ENCODE measurements at regions not wholly inside any gene's neighbourhood (a gene's known extent, or its start where the extent isn't known, plus 50 kb on each side); places are given as distances from the start of the nearest gene placed in this dataset.

- DNase-seq (ENCODE audit: low read depth), result peak; percentile 23
These were observed 158.9 kb downstream of the KLF6 start for GRCh38 chr10:3625959-3626751.

DNA sequence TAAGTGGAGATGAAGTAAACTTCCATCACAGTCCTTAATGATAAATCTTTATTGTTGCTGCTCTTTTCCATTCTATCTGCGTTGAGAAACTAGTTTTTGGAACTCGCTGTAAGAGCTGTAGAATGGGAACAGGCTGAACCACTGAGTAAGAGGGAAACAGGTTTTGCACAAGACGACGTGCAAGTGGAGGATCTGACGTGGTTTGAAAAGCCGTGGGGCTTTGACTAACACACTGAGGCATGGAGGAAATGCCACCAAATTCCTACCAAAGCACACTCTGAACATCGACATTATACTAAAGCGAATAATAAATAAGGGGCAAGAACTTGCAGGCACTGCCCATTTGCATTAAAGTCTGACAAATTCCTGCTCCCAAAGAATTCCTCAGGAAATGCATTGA lies 160.6 kb downstream of the KLF6 start:
- DNase-seq (ENCODE audit: low read depth), result peak; percentile 28

DNA sequence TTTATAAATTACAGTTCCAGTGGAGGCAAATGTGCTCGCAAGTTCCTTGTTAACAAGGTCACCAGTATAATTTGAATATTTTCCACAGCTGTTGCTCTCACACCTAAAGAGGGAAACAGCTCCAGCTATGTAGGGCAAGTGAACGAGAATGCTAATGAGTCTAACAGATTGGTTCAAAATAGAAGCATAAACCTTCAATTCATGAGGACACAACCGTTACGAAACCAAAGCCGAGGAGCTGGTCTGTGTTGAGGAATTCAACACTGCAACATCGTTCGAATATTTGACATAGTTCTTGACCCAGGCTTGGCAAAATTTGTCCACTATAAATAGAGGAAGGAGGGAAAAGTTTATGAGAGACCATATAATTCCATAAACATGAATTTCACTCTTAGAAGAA lies 161.3 kb downstream of the KLF6 start:
- peak; percentile 13 for DNase-seq (ENCODE audit: low read depth)

GRCh38 chr10:3622845-3623621 lies 162.0 kb downstream of the KLF6 start:
- DNase-seq (ENCODE audit: low read depth), result peak; percentile 33

GRCh38 chr10:3622427-3622826 lies 162.6 kb downstream of the KLF6 start:
- no peak for DNase-seq (ENCODE audit: low read depth)

DNA sequence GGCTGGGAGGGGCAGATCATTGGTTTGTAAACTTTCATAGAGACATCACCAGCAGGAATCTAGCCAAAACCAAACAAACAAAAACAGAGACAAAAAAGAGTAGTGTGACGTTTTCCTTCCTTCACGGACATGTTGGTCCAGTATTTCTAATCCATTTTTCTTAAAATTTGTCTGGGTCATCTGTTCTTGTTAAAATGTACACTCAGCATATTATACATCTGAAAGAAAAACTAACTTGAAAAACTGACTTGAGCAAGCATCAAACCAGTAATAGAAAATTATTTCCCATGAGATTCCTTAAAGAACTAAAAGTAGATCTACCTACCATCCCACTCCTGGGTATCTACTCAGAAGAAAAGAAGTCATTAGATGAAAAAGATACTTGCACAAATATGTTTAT lies 164.2 kb downstream of the KLF6 start:
- no peak for DNase-seq (ENCODE audit: low read depth)

DNA sequence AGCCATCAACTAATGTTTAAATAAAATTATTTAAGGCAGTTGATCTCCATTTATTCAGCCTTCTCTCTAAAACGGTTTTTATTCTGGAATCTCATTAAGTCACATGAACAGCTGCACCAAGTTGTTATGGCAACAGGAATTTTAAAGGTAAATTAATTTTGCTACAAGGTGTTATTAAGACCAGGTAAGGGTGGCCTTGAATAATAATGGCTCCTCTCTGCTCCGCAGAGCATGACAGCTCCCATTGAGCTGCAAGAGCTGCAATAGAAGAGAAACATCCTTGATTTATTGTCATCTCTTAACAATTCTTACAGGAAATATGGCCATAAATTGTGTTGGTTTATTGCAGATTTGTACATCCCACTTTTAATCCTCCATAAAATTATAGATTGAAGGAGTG lies 165.8 kb downstream of the KLF6 start:
- DNase-seq (ENCODE audit: low read depth), result no peak

GRCh38 chr10:3616880-3617279 lies 168.1 kb downstream of the KLF6 start:
- no peak for DNase-seq (ENCODE audit: low read depth)

DNA sequence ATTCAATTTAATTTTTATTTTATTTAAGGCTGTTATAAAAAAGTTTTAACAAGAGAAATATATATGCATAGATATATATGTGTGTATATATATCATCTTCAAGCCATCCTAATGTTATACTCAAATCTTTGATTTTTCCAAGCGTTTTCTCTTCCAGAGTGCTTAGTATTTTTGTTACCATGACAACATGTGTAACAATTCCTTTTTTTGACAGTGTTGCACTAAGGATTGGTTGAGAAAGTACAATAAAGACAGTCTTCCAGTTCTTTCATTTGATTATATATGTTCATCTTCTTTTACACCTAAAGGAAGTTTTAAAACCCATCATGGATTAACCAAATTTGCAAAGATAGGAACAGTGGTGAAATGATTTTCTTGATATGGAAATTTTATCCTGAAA lies 171.7 kb downstream of the KLF6 start:
- no peak for DNase-seq (ENCODE audit: low read depth)

- DNase-seq (ENCODE audit: low read depth), result no peak
These were observed 172.6 kb downstream of the KLF6 start for GRCh38 chr10:3612183-3613001.

DNA sequence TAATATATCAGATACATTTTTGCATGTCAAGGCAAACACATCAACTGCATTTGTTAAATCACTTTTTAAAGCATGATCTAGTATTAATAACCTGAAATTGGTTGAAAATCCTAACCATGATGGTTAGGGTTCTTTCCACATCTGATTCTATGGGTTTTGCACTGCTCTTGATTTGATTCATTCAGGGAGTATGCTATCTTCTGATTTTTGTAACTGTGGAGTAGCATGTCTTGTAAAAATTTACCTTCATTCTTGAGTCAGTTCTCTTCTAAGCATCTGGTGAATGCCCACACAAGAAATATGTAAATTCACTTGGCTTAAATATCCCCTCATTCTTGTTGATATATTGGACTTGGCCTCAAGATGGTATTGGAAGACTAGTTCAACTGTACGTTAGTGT lies 178.7 kb downstream of the KLF6 start:
- DNase-seq (ENCODE audit: low read depth), result no peak

- no peak for DNase-seq (ENCODE audit: low read depth)
These were observed 179.1 kb downstream of the KLF6 start for GRCh38 chr10:3605882-3606281.

DNA sequence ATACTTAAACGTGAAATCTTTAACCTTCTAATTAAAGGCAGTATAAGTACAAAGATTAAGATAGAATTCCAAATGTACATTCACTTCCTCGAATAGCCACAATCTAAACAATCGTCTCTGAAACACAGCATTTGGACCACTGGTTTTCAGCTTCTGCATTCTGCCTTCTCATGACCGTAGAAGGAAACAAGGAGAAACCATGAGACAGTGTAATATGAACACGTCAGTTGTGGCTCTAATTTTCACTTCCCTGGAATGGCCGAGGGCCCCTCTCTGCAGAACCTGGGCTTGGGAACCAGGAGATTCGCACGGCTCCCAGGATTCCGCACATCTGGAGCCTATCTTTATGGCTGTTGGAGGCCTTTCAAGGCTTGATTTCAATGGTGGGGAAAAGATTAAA lies 189.3 kb downstream of the KLF6 start:
- DNase-seq (ENCODE audit: low read depth), result no peak

DNA sequence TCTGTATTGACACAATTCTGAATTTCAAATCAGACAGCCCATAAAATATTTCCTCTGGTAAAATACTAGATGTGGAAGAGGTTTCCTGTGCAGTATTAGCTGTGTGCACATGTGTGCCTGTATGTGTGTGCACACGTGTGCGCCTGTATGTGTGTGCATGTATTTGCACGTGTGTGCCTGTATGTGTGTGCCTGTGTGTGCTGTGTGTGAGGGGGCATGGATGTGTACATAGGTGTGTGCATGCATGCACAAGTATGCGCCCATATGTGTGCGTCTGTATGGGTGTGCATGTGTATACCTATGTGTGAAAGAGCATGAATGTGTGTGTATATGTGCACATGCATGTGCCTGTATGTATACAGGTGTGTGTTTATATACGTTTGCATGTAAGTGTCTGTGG lies 191.4 kb downstream of the KLF6 start:
- no peak for DNase-seq (ENCODE audit: low read depth)

DNA sequence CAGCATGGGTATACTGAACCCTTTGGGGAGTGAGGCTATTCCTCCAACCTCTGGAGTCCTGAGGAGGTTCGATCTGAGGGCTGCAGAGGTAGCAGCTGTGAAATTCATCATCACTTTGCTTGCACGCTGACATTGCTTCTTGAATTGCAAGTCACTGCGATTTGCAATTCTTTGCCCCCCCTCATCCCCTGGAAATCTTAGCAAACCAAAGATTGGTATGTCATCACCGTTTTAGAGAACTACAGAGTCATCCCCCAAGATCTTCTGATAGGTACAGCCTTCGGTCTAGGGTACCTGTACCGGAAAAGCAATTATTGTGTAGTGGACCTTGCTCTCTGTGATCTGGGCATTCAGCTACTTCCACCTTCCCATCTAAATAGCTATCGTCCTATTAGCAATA lies 192.6 kb downstream of the KLF6 start:
- DNase-seq (ENCODE audit: low read depth), result no peak

DNA sequence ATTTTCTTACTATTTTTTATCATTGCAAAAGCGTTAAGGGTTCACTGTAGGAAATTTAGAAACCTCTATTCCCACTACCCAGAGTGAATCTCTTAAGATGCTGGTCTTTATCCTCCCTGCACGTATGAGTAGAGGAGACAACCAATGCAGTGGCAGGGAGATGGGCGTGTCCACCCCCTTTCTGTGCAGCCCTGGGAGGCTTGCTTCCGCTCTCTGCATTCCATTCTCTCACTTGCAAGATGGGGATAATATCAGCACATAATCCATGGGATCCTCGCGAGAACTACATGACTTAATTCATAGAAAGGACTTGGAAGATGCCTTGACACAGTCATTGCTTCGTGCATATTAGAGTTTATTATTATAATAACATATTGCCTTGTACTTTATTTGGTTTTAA lies 196.2 kb downstream of the KLF6 start:
- no peak for DNase-seq (ENCODE audit: low read depth)

- no peak for DNase-seq (ENCODE audit: low read depth)
These were observed 196.7 kb downstream of the KLF6 start for GRCh38 chr10:3588346-3588745.

- no peak for DNase-seq (ENCODE audit: low read depth)
These were observed 199.9 kb downstream of the KLF6 start for GRCh38 chr10:3584926-3585784.

DNA sequence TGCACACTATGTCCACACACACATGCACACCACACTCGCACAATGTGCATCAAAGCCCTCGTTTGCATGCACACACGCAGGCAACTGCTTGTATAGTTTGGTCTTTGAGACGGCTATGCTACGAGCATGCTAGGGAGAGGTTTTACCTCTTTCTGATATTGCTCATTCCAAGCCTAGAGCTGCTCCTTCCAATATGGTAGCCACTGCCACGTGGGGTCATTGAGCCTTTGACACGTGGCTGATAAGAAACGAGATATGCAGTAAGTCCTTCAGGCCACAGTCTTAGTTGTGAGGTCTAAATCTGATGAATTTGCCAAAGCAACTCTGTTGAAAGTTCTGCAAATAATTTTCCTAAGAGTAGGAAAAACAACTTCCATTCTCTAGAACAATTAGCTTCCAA lies 204.4 kb downstream of the KLF6 start:
- DNase-seq (ENCODE audit: low read depth), result no peak

DNA sequence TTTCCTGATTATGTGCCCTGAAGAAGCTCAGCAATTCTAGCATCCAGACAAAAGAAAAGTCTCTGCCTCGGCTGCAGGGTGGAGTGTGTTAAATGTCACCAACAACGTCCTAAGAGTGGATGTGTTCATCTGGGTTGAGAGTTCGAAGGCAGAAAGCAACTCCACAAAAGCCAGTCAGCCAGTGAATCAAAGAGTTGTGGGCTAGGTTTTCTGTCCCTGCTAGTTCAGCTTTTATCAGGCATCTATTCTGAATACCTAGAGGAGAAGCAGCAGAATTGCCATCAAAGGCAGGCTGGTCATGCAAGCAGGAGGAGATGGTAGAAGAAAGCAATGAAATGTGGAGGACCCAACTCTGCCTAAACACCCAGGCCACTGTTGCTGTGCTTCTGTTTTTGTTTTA lies 205.2 kb downstream of the KLF6 start:
- DNase-seq (ENCODE audit: low read depth), result no peak

GRCh38 chr10:3578682-3579081 lies 206.3 kb downstream of the KLF6 start:
- no peak for DNase-seq (ENCODE audit: low read depth)

DNA sequence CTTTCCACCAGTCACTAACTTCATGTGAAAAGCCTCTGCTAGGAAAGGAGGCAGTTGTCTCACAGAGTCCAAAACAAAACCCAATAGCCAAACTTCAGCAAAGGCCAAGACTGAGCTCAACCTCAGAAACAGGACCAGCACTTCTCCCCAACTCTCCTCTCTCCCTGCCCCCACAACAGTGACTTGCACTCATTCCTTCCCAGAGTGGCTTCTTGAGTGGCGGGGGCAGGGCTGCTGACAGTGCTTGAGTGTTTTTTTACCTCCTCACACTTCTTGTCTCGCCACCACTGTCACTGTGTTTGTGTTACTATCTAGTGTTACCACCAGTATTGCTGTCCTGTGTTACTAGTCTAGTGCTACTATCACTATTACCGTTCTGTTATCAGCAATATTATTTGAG lies 206.8 kb downstream of the KLF6 start:
- no peak for DNase-seq (ENCODE audit: low read depth)

All from Daoy (cell line).